ENCODE measurements at regions not wholly inside any gene's neighbourhood (a gene's known extent, or its start where the extent isn't known, plus 50 kb on each side); places are given as distances from the start of the nearest gene placed in this dataset.

- TF ChIP-seq GATA3 (IDR thresholded peaks at IDR 0.05; ENCODE audit: low read depth, low read length) = no peak
- TF ChIP-seq GATA2 (IDR thresholded peaks at IDR 0.05; ENCODE audit: low read depth, low read length) = no peak
Observed at GRCh38 chr20:50356962-50357782, 153.0 kb upstream of the PTPN1 start.
